Activated CD8-positive, alpha-beta memory T cell treated with anti-CD3 and anti-CD28 coated beads, Interleukin-2, amount 50 U/mL, for 1 hour (primary cell): ENCODE measurements at regions not wholly inside any gene's neighbourhood (a gene's known extent, or its start where the extent isn't known, plus 50 kb on each side); places are given as distances from the start of the nearest gene placed in this dataset.
"Not testable (repeated sequence)": the region's sequence is repeated elsewhere in the genome, so short reads cannot be mapped to it uniquely, and the experiment has no call there.

Source experiments
- DNase-seq: peaks from one replicate; pipeline ENCODE4 v3.0.0-alpha.2; 2020; ENCODE audit errors: extremely low read depth

DNA sequence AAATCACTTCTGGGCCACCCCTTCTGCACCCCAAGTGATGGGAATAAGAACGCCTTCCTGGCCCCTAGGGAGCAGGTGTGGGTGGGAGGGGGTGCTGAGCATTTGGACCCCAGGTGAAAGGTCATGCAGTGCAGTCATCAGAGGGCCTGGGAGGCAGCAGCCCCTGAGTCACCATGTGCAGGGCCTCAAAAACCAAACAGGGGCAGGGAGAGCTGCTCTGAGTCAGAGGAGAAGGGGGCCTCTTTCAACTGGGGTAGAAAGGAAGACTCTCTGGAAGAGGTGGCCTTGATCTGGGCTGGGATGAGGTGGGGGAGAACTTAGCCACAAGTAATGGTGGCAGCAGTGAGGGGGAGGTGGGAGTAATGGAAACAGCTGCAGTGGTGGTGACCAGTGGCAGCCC lies 164.3 kb downstream of the BUB3 start:
- no peak for DNase-seq

DNA sequence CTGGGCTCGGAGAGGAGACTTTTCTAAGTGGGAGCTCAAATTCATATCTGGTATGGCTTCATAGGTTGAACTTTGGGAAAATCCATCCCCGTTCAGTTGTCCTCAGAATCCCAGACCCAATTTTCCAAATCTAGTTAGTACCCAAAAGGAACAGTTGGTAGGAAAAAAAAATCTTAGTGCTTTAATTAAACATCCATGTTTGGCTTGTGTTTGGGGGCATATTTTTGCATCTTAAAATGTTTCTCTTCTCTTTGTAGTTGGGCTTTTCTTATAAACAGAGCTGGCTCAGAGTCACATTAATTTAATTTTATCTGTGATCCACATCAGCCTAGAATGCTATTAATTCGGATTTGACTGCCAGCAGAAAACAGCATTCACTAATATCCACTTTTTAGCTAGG lies 165.9 kb downstream of the BUB3 start:
- DNase-seq, result no peak

DNA sequence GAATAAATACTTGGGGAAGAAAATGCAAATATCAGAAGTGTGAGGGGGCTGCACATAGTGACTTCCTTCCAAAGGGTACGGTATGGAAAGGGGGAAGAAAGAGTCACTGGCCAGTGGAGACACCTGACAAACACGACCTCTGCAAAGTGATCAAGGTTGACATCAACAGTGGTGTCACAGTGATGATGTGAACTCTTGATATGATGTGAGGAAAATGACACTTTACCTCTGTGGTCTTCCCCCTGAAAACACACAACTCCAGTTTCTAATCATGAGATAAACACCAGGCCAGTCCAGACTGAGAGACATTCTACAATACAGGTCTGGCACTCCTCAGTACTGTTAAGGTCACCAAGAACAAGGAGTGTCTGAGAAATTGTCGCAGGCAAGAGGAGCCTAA lies 169.7 kb downstream of the BUB3 start:
- no peak for DNase-seq

DNA sequence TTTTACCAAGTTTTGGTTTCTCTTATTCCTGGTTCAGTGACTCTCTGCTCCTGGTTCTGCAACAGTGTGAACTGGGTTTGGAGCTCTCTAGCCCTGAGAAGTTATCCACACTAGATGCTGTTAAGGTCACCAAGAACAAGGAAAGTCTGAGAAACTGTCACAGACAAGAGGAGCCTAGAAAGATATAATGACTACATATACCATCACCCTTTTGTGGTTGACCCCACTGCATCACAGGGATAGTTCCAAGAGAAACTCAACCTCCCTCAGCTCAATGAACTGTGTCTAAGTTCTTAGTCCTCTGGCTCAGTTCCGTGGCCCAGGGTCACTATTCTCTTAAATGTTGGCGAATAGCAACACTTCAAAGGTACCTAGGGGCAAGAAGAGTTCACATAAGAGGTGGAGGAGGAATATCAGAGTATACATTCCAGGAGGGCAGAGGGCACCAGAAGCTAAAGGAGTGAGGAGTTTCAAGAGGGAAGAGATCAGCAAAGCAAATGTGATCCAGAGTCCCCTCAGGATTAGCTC lies 171.5 kb downstream of the BUB3 start:
- DNase-seq, result no peak

DNA sequence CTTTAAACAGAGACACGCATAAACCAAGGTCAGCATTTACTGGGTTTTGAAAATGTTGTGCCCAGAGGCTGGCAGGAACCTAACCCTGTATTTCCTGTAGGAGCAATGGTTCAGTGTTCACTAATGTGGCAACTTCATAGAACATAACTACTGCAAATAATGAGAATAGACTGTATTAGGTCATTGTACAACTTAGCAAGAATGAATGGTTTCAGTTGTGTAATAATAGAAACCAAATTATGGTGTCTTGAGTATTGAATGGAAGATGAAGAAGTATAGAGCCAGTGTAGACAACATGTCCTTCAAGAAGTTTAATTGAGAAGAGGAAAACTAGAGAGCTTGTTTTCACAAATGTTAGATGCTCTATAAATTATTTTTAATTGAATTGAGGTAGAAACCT lies 172.5 kb downstream of the BUB3 start:
- no peak for DNase-seq

DNA sequence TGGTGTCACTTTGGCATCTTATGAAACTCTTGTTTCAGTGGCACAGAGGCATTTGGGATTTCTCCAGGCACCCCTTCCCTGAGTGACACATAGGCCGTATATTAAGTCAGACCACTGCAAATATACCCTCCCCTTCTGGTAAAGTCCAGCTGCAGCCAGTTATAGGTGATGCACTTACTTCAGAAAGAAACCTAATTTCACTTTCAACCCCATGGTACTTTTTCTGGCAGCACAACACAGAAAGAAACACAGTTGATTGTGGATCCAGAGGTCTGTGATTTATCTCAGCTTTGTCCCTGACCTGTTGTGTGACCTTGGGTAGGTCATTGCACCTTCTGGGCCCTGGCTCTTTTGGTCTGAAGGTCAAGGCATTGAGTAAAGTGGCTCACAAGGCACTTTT lies 173.2 kb downstream of the BUB3 start:
- DNase-seq, result no peak

DNA sequence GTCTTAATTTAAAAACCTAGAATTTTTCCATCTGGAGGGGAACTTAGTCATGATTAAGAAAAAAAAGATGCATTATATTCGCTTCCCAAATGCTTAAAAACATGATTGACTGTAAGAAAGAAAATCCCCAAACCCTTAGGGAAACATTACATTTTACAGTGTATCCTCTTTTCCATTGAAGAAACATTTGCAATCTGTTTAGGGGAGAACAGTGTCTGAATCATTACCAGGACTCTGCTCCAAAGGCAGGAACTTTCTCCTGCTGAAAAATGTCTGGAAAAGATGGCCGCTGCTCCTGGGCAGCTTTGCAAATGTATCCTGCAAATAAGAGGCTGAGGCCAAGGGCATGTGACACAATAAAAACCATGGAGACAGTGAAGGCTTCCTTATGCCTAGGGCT lies 173.7 kb downstream of the BUB3 start:
- DNase-seq, result no peak

DNA sequence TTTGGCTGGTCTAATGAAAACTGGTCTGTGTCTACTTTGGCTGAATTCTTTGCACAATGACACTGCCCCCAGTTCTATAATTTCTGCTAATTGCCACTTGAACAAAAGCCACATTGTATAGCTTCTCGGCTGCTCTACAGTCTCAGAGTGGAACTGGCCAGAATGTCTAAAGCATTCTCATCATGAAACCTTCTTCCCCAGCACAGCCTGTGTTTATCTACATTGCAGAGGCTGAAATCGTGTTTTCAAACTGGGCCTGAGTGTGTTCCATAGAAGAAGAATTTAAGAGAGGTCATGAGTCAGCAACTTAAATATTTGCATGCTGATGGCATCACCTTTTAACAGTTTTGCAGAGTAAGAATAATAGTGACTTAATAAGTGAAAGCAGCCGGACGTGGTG lies 177.2 kb downstream of the BUB3 start:
- no peak for DNase-seq

DNA sequence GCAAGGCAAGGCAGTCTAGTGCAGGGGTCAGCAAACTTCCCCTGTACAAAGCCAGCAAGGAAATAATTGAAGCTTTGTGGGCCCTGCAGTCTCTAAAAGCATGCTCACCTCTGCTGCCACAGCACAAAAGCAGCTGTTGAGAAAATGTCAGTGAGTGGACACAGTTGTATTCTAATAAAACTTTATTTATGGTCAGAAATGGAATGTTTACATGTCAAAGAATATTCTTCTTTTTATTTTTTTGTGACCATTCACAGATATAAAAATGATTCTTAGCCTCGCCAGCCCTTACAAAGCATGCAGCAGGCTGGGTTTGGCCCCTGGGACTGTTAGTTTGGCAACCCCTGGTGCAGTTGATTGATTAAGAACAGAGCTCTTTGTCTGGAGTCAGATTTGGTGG lies 192.4 kb downstream of the BUB3 start:
- DNase-seq, result no peak

DNA sequence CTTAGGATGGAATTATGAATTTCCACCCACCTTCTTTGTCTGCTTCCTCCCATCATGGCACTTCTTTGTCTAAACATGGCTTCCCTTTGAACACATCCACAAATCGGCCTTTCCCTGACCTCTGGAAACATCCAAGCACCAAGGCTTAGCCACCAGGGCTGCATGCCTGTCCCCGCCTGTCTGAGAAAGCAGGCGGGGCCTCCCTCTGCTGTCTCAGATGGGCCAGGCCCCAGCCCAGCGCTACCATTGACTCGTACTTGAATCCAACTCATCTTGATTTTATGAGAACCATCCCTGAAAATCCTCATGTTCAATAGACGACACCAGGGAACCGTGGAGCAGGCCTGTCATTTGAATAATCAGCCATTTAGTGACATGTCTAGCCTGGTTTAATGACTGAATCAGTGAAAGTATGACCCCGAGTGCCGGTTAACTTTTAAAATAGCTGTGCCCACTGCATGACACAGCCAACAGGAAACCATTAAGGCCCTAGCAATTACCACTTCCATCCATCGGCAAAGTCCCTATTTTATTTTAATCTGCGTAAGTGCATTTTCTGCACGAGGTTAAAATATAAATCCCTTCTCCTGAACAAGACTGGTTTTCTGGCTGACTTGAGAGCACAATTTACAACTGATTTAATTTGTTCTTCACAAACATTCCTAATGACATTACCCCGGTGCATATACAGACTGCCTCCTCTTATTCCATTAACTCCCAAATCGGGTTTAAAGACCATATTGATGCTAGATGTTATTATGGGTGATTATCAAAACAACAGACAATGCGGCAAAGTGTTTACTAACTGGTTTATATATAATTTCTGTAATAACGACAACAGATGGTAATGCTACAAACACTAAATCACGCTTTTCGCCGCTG lies 194.7 kb downstream of the BUB3 start:
- no peak for DNase-seq

DNA sequence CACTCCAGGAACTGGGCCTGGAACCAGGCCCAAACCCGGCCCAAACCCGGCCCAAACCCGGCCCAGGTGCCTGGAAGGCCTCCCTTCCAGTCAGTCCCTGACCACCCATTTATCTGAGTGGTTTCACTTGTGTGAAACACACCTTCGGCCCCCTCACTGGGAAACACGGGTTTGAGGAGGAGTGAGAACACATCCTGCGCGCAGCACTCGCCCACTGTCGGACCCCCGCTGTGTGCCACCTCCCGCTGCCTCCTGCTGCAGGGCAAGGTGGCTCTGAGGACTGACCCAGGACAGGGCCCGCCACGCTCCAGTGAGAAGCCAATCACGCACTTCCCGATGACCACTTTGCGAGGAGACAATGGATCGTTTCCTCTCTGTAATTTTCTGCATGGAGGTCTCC lies 197.5 kb downstream of the BUB3 start:
- no peak for DNase-seq

DNA sequence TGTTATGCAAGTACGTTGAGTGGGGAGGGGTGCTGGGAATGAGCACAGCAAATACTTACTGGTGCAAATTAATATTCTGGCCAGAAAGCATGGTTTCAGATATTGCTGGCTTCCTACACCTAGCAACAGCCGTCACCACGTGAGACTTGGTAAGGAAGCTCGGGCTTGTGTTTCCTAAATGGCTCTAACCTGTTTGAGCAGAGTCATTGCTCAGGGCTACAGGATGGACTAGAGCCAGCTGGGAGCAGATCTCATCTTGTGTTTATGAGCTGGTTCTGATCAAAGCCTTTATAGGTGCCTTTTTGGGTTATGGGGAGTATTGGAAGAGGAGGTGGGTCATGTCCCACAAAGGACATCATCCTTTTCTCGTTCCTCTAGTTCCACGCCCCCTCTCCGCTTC lies 200.3 kb downstream of the BUB3 start:
- no peak for DNase-seq

DNA sequence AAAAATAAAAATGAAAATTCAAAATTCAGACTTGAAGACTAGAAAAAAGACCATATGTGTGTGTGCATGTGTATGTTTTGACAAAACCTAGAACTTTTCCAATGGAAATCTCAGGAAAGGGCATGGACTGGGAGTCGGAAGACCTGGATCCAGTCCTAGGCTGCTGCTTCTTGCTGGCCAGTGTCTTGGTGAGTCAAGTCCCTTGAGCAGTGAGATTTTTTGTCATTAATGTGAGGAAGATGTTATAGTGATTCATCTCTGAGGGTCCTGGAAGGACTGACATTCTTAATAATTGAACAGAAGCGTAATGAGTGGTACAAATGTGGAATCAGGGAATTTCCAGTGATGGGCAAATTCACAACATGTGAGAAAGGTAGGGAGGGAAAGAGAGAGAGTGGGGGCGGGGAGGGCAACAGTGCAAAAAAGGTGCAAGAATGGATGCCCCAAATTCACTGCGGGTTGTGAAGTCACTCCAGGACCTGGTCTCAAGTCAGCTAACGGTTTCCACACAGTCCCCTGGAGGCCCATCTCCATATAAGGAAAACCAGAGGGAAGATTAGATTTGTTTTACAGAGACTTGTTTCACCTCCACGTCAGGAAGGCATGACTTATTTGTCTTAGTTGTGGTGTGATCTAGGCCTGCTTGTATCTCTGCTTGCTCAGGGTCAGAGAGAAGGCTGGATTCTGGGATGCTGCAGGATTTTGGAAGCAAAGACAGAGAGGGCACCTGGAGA lies 201.7 kb downstream of the BUB3 start:
- no peak for DNase-seq

DNA sequence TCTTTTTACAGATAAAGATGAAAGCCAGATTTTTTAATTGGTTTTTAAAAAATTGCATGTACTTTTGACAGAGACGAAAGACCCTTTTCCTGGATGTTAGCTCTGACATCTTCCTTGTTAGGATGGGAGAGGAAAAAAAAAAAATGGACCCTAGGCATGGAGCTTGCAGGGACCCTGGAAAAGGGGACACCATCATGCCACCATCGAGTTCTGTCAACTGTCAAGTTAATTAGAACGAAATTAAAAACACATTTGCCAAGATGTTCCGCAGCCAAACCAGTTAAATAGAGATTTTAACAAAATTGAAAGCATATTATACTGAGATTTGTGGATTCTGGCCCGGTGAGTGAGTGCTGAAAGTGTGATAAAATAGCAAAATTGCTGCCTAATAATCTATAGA lies 202.6 kb downstream of the BUB3 start:
- no peak for DNase-seq

DNA sequence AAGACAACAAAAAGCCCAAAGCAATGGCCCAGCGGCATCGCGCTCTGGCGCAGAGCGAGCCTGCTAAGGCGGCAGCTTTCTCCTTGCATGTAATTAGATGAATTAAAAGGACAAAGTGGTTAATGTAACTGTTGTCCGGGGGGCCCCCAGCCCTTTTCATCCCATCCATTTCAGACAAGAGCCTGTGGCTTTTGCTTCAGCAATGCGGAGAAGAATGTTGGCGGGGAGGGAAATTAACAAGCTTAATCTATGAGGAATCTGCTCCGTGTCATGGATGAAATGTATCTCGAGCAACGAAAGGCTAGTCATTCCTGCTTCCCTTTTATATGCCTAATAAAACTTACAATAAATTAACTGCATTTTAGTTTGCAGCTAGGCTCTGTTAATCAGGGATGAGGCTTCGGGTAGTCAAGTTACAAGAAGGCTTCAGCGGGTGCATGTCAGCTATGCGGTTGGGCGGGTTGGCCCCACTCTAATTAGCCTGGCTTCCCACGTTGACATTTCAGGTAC lies 203.3 kb downstream of the BUB3 start:
- DNase-seq, result no peak

DNA sequence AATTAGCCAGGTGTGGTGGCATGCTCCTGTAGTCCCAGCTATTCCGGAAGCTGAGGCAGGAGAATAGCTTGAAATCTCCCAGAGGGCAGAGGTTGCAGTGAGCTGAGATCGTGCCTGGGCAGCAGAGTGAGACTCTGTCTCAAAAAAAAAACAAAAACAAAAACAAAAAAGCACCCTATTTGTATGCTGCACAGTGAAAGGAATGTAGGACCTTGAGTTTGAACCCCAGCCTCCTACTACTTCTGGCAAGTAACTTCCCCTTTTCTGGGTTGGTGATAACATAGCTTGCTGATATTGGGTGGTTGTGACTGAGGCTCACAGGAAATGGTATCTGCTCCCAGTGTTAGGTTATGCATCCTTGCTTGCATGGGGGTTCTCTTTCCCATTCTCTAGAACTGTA lies 205.3 kb downstream of the BUB3 start:
- DNase-seq, result no peak

DNA sequence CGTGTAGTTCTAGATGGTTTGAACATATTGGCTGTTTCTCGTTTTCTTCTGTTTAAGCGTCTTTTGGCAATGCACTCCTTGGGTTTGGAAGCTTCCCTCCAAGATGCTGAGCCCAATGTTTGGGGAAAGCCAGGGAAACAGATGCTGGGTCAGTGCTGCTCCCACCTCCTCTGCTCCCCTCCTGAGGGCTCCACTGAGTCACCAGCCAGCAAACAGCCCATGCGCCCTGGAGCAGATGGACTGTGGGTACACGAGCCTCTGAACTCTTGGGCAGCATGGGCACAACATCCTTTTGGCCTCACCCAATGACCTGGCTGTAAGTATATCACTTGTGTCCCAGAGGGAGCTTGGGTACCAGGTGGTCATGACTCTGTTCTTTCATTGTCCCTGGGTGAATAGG lies 207.6 kb downstream of the BUB3 start:
- DNase-seq, result no peak

DNA sequence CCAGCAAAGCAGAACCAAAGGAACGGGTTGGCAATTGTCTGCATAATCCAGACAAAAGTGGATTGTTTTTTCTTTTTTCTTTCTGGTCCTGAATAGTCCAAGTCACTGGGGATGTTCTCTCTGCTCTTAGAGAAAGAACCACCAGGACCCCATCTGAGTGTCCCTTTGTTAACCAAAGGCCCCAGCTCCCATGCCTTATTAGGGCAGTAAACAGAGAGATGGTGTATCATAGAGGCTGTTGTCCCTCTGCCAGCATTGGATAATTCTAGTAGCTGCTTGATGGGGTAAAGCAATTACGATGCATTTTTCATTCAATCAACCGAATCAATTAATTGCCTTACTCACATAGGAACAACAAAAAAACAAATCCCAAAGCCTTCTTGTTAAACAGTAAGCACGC lies 213.0 kb downstream of the BUB3 start:
- no peak for DNase-seq

DNA sequence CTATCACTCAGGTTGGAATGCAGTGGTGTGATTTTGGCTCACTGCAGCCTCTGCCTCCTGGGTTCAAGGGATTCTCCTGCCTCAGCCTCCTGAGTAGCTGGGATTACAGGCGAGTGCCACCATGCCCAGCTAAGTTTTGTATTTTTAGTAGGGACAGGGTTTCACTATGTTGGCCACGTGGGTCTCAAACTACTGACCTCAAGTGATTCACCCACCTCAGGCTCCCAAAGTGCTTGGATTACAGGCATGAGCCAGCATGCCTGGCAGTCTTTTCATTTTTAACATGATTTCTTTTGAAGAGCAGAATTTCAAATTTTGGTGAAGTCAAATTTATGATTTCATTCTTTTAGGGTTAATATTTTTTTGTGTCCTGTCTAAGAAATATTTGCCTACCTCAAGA lies 217.4 kb downstream of the BUB3 start:
- DNase-seq, result not testable (repeated sequence)

DNA sequence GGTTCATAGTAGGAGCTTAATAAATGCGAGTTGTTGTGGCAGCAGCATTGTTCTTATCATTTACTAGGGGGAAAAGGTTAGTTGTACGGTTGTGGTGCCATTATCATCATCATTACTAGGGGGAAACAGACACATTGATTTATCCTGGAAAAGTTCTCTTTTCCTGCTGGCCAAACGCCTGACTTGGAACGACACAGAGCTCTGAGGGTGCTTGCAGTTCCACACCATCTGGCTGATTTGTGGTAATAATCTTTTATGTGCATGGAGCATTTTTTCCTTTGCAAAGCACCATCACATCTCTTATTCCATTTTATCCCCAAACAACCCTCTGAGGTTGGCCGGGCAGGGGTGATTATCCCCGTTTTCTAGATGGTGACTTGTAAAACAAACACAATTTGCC lies 219.4 kb downstream of the BUB3 start:
- DNase-seq, result no peak

DNA sequence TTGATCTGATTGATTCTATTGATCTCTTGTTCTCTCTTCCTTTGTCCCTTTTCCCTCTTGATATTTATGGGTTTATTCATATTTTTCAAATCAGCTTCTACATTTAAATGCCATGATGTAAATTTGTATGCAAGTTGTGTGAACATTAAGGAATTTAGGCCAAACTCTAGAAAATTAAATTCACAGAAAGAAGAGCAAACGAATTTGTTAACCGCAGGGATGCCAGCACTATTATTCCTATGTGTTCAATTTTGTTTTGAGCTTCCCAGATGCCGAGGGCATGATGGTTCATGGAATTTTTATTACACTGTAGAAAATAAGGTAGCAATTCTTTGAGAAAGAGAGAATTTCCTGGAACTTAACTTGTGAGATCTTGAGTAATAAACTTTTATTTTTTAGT lies 220.9 kb downstream of the BUB3 start:
- no peak for DNase-seq

DNA sequence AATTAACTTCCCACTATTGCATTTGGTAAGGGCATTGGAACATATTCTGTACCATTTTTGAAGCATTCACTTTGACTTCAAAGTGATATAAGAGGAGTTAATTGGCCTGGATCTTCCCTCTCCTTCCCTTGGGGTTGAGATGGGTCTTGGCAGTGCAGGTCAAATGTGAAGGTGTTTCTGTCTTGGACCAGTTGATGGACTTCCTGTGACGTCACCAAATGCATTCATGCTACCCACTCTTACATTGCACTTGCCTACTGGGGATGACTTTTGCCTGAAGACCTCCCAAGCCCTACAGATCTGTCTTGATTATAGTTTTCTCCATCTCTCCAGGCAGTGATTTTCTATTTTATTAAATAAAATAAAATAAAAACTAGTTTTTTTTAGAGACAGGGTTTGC lies 221.5 kb downstream of the BUB3 start:
- no peak for DNase-seq

DNA sequence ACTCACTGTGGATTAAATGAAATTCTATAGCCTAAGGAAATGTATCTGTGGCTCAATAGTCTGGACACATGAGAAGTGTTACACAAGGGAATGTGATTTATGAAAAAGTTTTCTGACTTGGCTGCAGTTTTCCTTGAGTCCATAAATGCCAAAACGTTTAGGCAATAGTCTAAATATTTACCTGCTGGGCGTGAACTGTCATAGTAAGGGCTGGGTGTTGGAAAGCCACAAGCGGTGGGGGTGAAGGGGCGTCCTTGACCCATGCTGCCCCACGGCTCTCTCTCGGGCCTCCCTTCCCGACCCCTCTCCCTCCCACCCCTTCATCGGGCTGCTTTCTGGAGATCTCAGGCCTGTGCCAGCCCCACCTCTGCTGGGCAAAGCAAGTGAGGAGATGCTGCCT lies 223.7 kb downstream of the BUB3 start:
- no peak for DNase-seq
